Esophagus muscularis mucosa (tissue), 4 donors: ENCODE measurements at regions not wholly inside any gene's neighbourhood (a gene's known extent, or its start where the extent isn't known, plus 50 kb on each side); places are given as distances from the start of the nearest gene placed in this dataset.

Experiments
- EP300 ChIP-seq: sonication (generic); formaldehyde crosslinking; IDR thresholded peaks from one replicate; pipeline ENCODE4 v1.6.1; 2017; ENCODE audit warnings: antibody characterized with exemption
- POLR2AphosphoS5 ChIP-seq, 2 donors: sonication (generic); formaldehyde crosslinking; IDR thresholded peaks; one replicate each; pipeline ENCODE4 v1.6.1; 2017; ENCODE audit warnings: antibody characterized with exemption in 2 of 2
- TF ChIP-seq, protein P1 (sequence below), 3 experiments: fragments of 200-600 bp in 2 of 3; fragments of 450-650 bp in 1 of 3; sonication (generic) in 2 of 3; IDR thresholded peaks; one replicate each; pipeline ENCODE4 v1.5.1; 2017 to 2019; ENCODE audit warnings: antibody characterized with exemption in 3 of 3, mild to moderate bottlenecking in 2 of 3, moderate library complexity in 1 of 3

DNA sequence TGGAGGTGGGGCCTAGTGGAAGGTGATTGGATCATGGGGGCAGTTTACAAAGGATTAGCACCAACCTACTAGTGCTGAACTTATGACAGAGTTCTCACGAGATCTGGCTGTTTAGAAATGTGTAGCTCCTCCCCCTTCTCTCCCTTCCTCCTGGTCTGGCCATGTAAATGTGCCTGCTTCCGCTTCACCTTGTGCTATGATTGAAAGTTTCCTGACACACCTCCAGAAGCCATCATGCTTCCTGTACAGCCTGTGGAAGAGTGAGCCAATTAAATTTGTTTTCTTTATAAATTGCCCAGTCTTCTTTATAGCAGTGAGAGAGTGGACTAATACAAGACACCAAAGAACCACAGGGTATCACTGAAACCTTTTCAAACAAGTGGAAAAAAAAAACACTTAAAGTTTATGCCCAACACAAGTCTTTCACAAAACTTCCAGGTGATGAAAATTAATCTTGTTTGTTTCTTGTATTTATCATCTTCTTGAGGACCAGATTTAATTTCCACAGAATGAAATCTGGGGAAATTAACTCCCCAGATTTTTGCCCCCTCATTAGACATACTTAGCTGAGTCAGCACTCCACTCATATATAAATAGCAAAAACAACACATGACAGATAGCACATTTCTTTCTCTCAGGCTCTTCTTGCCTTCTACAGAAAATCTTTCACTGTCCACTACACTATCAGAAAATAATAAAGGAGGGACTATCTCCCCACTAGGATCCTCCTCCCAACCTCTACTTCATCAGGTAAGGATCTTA, 847.2 kb downstream of the TUSC7 start:
- TF ChIP-seq, protein P1, sequence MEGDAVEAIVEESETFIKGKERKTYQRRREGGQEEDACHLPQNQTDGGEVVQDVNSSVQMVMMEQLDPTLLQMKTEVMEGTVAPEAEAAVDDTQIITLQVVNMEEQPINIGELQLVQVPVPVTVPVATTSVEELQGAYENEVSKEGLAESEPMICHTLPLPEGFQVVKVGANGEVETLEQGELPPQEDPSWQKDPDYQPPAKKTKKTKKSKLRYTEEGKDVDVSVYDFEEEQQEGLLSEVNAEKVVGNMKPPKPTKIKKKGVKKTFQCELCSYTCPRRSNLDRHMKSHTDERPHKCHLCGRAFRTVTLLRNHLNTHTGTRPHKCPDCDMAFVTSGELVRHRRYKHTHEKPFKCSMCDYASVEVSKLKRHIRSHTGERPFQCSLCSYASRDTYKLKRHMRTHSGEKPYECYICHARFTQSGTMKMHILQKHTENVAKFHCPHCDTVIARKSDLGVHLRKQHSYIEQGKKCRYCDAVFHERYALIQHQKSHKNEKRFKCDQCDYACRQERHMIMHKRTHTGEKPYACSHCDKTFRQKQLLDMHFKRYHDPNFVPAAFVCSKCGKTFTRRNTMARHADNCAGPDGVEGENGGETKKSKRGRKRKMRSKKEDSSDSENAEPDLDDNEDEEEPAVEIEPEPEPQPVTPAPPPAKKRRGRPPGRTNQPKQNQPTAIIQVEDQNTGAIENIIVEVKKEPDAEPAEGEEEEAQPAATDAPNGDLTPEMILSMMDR (IDR thresholded peaks at IDR 0.05) = no peak
- TF ChIP-seq POLR2AphosphoS5 (IDR thresholded peaks at IDR 0.05) (no peak), EP300 (no peak)
